PFSK-1 (cell line): ENCODE measurements at regions not wholly inside any gene's neighbourhood (a gene's known extent, or its start where the extent isn't known, plus 50 kb on each side); places are given as distances from the start of the nearest gene placed in this dataset.

Source experiments
- POLR2AphosphoS5 ChIP-seq: IDR thresholded peaks from 2 replicates; pipeline ENCODE4 v1.6.1; 2012; ENCODE audit warnings: low read depth, mild to moderate bottlenecking, control low read depth, low read length, moderate library complexity
- SIN3A ChIP-seq: IDR thresholded peaks from 2 replicates; pipeline ENCODE4 v1.6.1; 2012; ENCODE audit warnings: mild to moderate bottlenecking, low read length, moderate library complexity, borderline replicate concordance; ENCODE audit not compliant: insufficient read depth
- TAF1 ChIP-seq: IDR thresholded peaks from 2 replicates; pipeline ENCODE4 v1.6.1; 2012; ENCODE audit warnings: low read length, control low read depth, borderline replicate concordance; ENCODE audit not compliant: insufficient read depth

GRCh38 chr1:66452162-66452561 is 81.8 kb upstream of the SGIP1 start:
- no peak for TF ChIP-seq POLR2AphosphoS5
- no peak for TF ChIP-seq SIN3A
- TF ChIP-seq TAF1: no peak
